ENCODE measurements at regions not wholly inside any gene's neighbourhood (a gene's known extent, or its start where the extent isn't known, plus 50 kb on each side); places are given as distances from the start of the nearest gene placed in this dataset.

DNA sequence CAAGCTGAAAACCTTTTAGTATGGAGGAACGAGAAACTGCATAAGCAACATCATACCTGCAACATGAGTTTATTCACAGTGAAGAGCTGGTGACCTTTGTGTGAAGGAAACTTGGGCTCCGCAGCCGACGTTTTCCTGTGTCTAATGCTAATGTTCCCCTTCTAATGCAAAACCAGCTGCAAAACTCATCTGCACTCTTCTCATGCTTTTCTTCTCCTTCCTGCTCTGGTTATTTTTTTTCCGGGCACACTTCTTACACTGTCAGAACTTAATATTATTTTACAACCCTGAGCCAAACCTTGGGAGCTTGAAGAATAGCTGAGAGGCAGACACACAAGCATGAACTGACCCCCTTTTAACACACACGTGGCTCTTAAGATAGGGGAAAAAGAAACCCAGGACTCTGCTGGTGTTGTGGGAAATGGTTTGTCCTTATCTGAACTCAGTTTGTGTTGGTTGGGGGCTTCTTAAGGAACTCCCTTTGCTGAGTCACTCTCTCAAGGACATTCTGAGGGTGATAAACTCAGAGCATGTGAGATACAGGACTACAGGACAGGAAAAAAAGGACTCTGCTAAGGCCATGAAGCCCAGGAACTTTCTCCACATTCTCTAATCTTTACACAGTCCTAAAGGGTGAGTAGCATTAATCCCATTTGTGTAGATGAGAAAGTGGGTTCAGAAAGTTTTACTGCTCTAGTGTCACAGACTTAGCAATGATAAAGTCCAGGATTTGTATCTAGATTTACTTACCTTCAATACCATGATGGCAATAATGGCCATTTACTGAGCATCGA is 439.3 kb upstream of the TRIB2 start:
- no peak overlapping the region for H3K27ac ChIP-seq (ENCODE audit: low read length)
- no peaks in the 10 kb centered on the region for H3K9me3 ChIP-seq (ENCODE audit: control insufficient read depth, insufficient read depth, low read length)
- H3K27me3 ChIP-seq (ENCODE audit: control insufficient read depth, insufficient read depth, low read length), result 0 out of 2 replicates have a peak, but pooled peaks cover 2% of the 10 kb centered on the region
- no peaks in the 10 kb centered on the region for H3K36me3 ChIP-seq (ENCODE audit: control insufficient read depth, insufficient read depth, low read length)
- WGBS (ENCODE audit: insufficient coverage, insufficient read length), result no CpG with 5 or more reads among the region's 7 CpGs
- H3K4me3 ChIP-seq (ENCODE audit: low read length), result no peak overlapping the region
- DNase-seq (ENCODE audit: low read depth, low spot score), result no peak
- H3K4me1 ChIP-seq (ENCODE audit: control insufficient read depth, insufficient read depth, low read length), result 0 out of 2 replicates have a peak, but pooled peaks cover 3% of the 10 kb centered on the region

DNA sequence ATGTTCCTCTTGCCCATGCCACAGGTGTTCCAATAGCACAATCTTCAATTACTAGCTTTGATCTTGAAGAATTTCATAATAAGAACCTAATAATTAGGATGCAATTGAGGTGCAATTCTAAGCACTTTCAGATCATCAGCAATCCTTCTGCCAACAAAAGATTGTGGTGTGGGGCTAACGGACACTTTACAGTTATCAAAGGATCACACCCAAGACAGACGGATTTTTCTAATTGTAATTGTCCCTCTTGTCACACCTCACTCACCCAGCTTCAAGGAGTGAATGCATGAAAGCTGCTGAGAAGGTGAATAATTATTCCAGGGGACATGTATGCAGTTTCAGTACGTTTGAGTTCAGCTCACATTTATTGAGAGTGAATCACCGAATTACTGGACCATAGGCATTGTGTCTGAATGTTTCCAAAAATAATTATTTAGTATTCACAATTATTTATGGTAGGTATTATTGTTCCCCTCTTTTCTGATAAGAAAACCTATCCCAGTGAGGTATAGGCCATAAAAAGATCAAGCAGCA is 438.5 kb upstream of the TRIB2 start:
- no peaks in the 10 kb centered on the region for H3K9me3 ChIP-seq (ENCODE audit: control insufficient read depth, insufficient read depth, low read length)
- H3K27me3 ChIP-seq (ENCODE audit: control insufficient read depth, insufficient read depth, low read length), result 0 out of 2 replicates have a peak, but pooled peaks cover 2% of the 10 kb centered on the region
- H3K4me1 ChIP-seq (ENCODE audit: control insufficient read depth, insufficient read depth, low read length), result 0 out of 2 replicates have a peak, but pooled peaks cover 3% of the 10 kb centered on the region
- WGBS (ENCODE audit: insufficient coverage, insufficient read length), result no CpG with 5 or more reads among the region's 4 CpGs
- H3K4me3 ChIP-seq (ENCODE audit: low read length), result no peak overlapping the region
- H3K27ac ChIP-seq (ENCODE audit: low read length), result no peak overlapping the region
- H3K36me3 ChIP-seq (ENCODE audit: control insufficient read depth, insufficient read depth, low read length), result no peaks in the 10 kb centered on the region
- no peak for DNase-seq (ENCODE audit: low read depth, low spot score)

DNA sequence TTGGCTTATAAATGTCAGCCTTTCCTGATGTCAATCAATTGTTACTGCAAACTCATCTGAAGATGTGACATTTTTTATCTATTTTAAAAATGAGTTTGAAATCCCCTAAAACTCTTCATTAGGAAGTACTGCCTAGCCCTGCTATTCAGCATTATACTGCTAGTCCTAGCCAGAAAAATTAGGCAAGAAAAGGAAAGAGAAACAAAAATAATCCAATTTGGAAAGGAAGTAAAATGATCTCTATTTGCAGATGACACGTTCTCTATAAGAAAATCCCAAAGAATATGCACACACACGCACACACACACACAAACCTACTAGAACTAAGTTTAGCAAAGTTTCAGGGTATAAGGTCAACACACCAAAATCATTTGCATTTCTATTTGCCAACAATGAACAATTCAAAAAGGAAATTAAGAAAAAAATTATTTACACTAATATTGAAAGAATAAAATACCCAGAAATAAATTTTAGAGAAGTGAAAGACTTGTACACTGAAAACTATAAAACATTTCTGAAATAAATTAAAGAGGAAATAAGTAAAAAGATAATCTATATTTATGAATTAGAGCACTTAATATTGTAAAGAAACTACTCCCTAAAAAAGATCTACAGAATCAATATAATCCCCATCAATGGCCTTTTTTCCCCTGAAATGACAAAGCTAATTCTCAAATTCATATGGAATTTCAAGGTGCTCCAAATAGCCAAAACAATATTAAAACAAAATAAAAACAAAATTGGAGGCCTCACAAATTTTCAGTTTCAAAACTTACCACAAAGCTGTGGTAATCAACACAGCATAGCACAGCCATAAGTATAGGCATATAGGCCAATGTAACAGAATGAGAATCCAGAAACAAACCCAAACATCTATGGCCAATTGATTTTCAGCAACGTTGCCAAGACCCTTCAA is 433.7 kb upstream of the TRIB2 start:
- Histone ChIP-seq H3K27me3 (ENCODE audit: control insufficient read depth, insufficient read depth, low read length) (0 out of 2 replicates have a peak, but pooled peaks cover 2% of the 10 kb centered on the region), H3K36me3 (ENCODE audit: control insufficient read depth, insufficient read depth, low read length) (no peaks in the 10 kb centered on the region), H3K9me3 (ENCODE audit: control insufficient read depth, insufficient read depth, low read length) (no peaks in the 10 kb centered on the region), H3K4me1 (ENCODE audit: control insufficient read depth, insufficient read depth, low read length) (no peaks in the 10 kb centered on the region), H3K27ac (ENCODE audit: low read length) (no peak overlapping the region), H3K4me3 (ENCODE audit: low read length) (no peak overlapping the region)
- DNase-seq (ENCODE audit: low read depth, low spot score), result no peak
- no CpG with 5 or more reads among the region's 3 CpGs for WGBS (ENCODE audit: insufficient coverage, insufficient read length)

GRCh38 chr2:12284037-12284436 is 432.7 kb upstream of the TRIB2 start:
- no peaks in the 10 kb centered on the region for H3K4me1 ChIP-seq (ENCODE audit: control insufficient read depth, insufficient read depth, low read length)
- WGBS (ENCODE audit: insufficient coverage, insufficient read length), result no CpG with 5 or more reads among the region's 5 CpGs
- H3K27me3 ChIP-seq (ENCODE audit: control insufficient read depth, insufficient read depth, low read length), result 0 out of 2 replicates have a peak, but pooled peaks cover 2% of the 10 kb centered on the region
- DNase-seq (ENCODE audit: low read depth, low spot score), result no peak
- no peak overlapping the region for H3K27ac ChIP-seq (ENCODE audit: low read length)
- H3K9me3 ChIP-seq (ENCODE audit: control insufficient read depth, insufficient read depth, low read length), result no peaks in the 10 kb centered on the region
- H3K36me3 ChIP-seq (ENCODE audit: control insufficient read depth, insufficient read depth, low read length), result no peaks in the 10 kb centered on the region
- no peak overlapping the region for H3K4me3 ChIP-seq (ENCODE audit: low read length)

- H3K4me3 ChIP-seq (ENCODE audit: low read length), result no peak overlapping the region
- H3K27me3 ChIP-seq (ENCODE audit: control insufficient read depth, insufficient read depth, low read length), result 0 out of 2 replicates have a peak, but pooled peaks cover 2% of the 10 kb centered on the region
- no peak for DNase-seq (ENCODE audit: low read depth, low spot score)
- H3K27ac ChIP-seq (ENCODE audit: low read length), result no peak overlapping the region
- WGBS (ENCODE audit: insufficient coverage, insufficient read length), result no CpG with 5 or more reads among the region's 2 CpGs
- H3K9me3 ChIP-seq (ENCODE audit: control insufficient read depth, insufficient read depth, low read length), result no peaks in the 10 kb centered on the region
- no peaks in the 10 kb centered on the region for H3K36me3 ChIP-seq (ENCODE audit: control insufficient read depth, insufficient read depth, low read length)
- H3K4me1 ChIP-seq (ENCODE audit: control insufficient read depth, insufficient read depth, low read length), result no peaks in the 10 kb centered on the region
These were observed 432.2 kb upstream of the TRIB2 start for GRCh38 chr2:12284487-12284886.

GRCh38 chr2:12286347-12286746 is 430.4 kb upstream of the TRIB2 start:
- no peak for DNase-seq (ENCODE audit: low read depth, low spot score)
- no CpG with 5 or more reads among the region's 4 CpGs for WGBS (ENCODE audit: insufficient coverage, insufficient read length)
- Histone ChIP-seq H3K27ac (ENCODE audit: low read length) (no peak overlapping the region), H3K36me3 (ENCODE audit: control insufficient read depth, insufficient read depth, low read length) (no peaks in the 10 kb centered on the region), H3K4me3 (ENCODE audit: low read length) (no peak overlapping the region), H3K27me3 (ENCODE audit: control insufficient read depth, insufficient read depth, low read length) (no peaks in the 10 kb centered on the region), H3K4me1 (ENCODE audit: control insufficient read depth, insufficient read depth, low read length) (no peaks in the 10 kb centered on the region), H3K9me3 (ENCODE audit: control insufficient read depth, insufficient read depth, low read length) (no peaks in the 10 kb centered on the region)

GRCh38 chr2:12287220-12287751 is 429.4 kb upstream of the TRIB2 start:
- Histone ChIP-seq H3K27ac (ENCODE audit: low read length) (no peak overlapping the region), H3K4me1 (ENCODE audit: control insufficient read depth, insufficient read depth, low read length) (no peaks in the 10 kb centered on the region), H3K36me3 (ENCODE audit: control insufficient read depth, insufficient read depth, low read length) (no peaks in the 10 kb centered on the region), H3K9me3 (ENCODE audit: control insufficient read depth, insufficient read depth, low read length) (no peaks in the 10 kb centered on the region), H3K4me3 (ENCODE audit: low read length) (no peak overlapping the region), H3K27me3 (ENCODE audit: control insufficient read depth, insufficient read depth, low read length) (no peaks in the 10 kb centered on the region)
- WGBS (ENCODE audit: insufficient coverage, insufficient read length), result no CpG with 5 or more reads among the region's 5 CpGs
- no peak for DNase-seq (ENCODE audit: low read depth, low spot score)

DNA sequence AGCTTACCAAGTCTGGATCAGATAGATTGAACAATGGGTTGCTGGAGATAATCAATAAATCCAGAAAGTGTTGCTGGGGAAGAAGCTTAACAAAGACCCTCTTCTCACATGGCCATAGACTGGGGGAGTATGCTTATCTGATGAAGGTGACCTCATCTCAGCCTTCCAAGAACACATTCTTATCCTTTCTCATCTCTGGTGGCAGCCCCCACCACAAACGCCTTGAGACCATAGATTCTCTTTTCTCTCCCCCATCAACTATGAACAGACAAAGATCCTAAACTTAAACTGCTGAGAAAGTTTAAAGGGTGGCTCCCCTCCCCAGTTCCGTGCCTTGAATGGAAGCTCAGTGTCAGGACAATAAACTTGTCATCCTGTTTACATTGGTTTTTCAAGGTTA is 428.7 kb upstream of the TRIB2 start:
- Histone ChIP-seq H3K4me3 (ENCODE audit: low read length) (no peak overlapping the region), H3K27me3 (ENCODE audit: control insufficient read depth, insufficient read depth, low read length) (no peaks in the 10 kb centered on the region), H3K9me3 (ENCODE audit: control insufficient read depth, insufficient read depth, low read length) (no peaks in the 10 kb centered on the region), H3K27ac (ENCODE audit: low read length) (no peak overlapping the region), H3K4me1 (ENCODE audit: control insufficient read depth, insufficient read depth, low read length) (no peaks in the 10 kb centered on the region), H3K36me3 (ENCODE audit: control insufficient read depth, insufficient read depth, low read length) (no peaks in the 10 kb centered on the region)
- WGBS (ENCODE audit: insufficient coverage, insufficient read length), result no CpG with 5 or more reads among the region's 2 CpGs
- DNase-seq (ENCODE audit: low read depth, low spot score), result no peak

GRCh38 chr2:12289120-12289802 is 427.5 kb upstream of the TRIB2 start:
- no peak overlapping the region for H3K27ac ChIP-seq (ENCODE audit: low read length)
- no CpG with 5 or more reads among the region's 3 CpGs for WGBS (ENCODE audit: insufficient coverage, insufficient read length)
- no peaks in the 10 kb centered on the region for H3K27me3 ChIP-seq (ENCODE audit: control insufficient read depth, insufficient read depth, low read length)
- H3K4me3 ChIP-seq (ENCODE audit: low read length), result no peak overlapping the region
- H3K9me3 ChIP-seq (ENCODE audit: control insufficient read depth, insufficient read depth, low read length), result no peaks in the 10 kb centered on the region
- H3K4me1 ChIP-seq (ENCODE audit: control insufficient read depth, insufficient read depth, low read length), result no peaks in the 10 kb centered on the region
- no peak for DNase-seq (ENCODE audit: low read depth, low spot score)
- no peaks in the 10 kb centered on the region for H3K36me3 ChIP-seq (ENCODE audit: control insufficient read depth, insufficient read depth, low read length)

DNA sequence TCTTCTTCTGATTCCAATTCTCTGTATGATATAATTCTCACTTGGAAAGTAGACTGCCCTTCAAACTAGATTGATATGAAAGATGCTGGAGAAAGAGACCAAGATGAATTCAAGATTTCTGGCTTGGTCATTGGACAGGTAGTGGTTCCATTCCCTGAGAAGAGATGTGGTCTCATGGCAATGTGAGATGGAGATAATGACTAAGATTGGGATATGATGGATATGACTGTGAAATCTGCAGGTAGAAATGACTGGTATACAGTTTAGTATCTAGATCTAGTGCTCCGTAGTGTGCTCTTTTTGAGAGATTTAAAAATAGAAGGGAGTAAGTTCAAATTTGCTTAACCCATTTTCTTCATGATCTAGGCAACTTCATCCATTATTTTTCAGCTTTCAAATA is 425.4 kb upstream of the TRIB2 start:
- no peaks in the 10 kb centered on the region for H3K9me3 ChIP-seq (ENCODE audit: control insufficient read depth, insufficient read depth, low read length)
- H3K27ac ChIP-seq (ENCODE audit: low read length), result no peak overlapping the region
- no peaks in the 10 kb centered on the region for H3K27me3 ChIP-seq (ENCODE audit: control insufficient read depth, insufficient read depth, low read length)
- DNase-seq (ENCODE audit: low read depth, low spot score), result no peak
- WGBS (ENCODE audit: insufficient coverage, insufficient read length), result no CpG with 5 or more reads among the region's 1 CpG
- H3K4me1 ChIP-seq (ENCODE audit: control insufficient read depth, insufficient read depth, low read length), result no peaks in the 10 kb centered on the region
- no peak overlapping the region for H3K4me3 ChIP-seq (ENCODE audit: low read length)
- no peaks in the 10 kb centered on the region for H3K36me3 ChIP-seq (ENCODE audit: control insufficient read depth, insufficient read depth, low read length)

Measured in iPS DF 6.9 (cell line).